ENCODE measurements at regions not wholly inside any gene's neighbourhood (a gene's known extent, or its start where the extent isn't known, plus 50 kb on each side); places are given as distances from the start of the nearest gene placed in this dataset.

GRCh38 chr5:179409806-179410205 lies 64.5 kb upstream of the ADAMTS2 start:
- TF ChIP-seq CTCF (IDR thresholded peaks at IDR 0.05; ENCODE audit: low read length): no peak
- TF ChIP-seq EZH2 (IDR thresholded peaks at IDR 0.05; ENCODE audit: borderline replicate concordance, low read length): no peak

Data from OCI-LY1 (cell line).